ENCODE measurements at regions not wholly inside any gene's neighbourhood (a gene's known extent, or its start where the extent isn't known, plus 50 kb on each side); places are given as distances from the start of the nearest gene placed in this dataset.

DNA sequence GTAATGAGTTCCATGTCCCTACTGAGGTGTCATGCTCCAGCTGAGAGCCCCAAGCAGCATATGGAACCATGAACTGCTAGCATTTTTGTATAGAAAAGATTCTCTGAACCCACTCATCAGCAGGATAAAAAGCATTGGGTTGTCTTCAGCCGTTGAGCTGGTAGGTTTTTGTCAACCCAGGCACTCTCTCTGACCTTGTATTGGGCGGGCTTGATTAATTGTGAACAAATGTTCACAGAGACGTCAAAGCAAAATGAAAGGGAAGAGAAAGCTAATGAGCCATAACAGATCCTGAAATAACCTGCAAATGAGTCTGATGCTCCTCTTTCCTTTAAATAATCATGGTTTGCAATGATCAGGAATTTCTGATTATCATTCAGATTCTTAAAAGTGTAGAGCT, 924.7 kb upstream of the CELF2 start:
- no peak for TF ChIP-seq POLR2A (IDR thresholded peaks at IDR 0.05)
- TF ChIP-seq, protein P1, sequence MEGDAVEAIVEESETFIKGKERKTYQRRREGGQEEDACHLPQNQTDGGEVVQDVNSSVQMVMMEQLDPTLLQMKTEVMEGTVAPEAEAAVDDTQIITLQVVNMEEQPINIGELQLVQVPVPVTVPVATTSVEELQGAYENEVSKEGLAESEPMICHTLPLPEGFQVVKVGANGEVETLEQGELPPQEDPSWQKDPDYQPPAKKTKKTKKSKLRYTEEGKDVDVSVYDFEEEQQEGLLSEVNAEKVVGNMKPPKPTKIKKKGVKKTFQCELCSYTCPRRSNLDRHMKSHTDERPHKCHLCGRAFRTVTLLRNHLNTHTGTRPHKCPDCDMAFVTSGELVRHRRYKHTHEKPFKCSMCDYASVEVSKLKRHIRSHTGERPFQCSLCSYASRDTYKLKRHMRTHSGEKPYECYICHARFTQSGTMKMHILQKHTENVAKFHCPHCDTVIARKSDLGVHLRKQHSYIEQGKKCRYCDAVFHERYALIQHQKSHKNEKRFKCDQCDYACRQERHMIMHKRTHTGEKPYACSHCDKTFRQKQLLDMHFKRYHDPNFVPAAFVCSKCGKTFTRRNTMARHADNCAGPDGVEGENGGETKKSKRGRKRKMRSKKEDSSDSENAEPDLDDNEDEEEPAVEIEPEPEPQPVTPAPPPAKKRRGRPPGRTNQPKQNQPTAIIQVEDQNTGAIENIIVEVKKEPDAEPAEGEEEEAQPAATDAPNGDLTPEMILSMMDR (IDR thresholded peaks at IDR 0.05), result no peak
